Endodermal cell (in vitro differentiated cells): ENCODE measurements at regions not wholly inside any gene's neighbourhood (a gene's known extent, or its start where the extent isn't known, plus 50 kb on each side); places are given as distances from the start of the nearest gene placed in this dataset.

ENCODE experiments used
- DNase-seq: peaks from one replicate; pipeline ENCODE4 v3.0.0-alpha.2; 2017
- H3K27ac ChIP-seq: 2 replicates; pipeline ENCODE4 v1.5.1; 2013; ENCODE audit warnings: mild to moderate bottlenecking, low read depth, low read length, moderate library complexity
- H3K27me3 ChIP-seq: 2 replicates; pipeline ENCODE4 v1.6.1; 2013; ENCODE audit warnings: mild to moderate bottlenecking, low read length, moderate library complexity; ENCODE audit not compliant: insufficient read depth, control insufficient read depth, poor library complexity, severe bottlenecking
- H3K36me3 ChIP-seq: 2 replicates; pipeline ENCODE4 v1.7.0; 2013; ENCODE audit warnings: mild to moderate bottlenecking, low read length, moderate library complexity; ENCODE audit not compliant: control insufficient read depth, insufficient read depth
- H3K4me1 ChIP-seq: one replicate; pipeline ENCODE4 v1.7.0; 2013; ENCODE audit warnings: low read length; ENCODE audit not compliant: control insufficient read depth, insufficient read depth
- H3K4me3 ChIP-seq: 2 replicates; pipeline ENCODE4 v1.5.1; 2013; ENCODE audit warnings: mild to moderate bottlenecking, low read length, moderate library complexity
- H3K9ac ChIP-seq: 2 replicates; pipeline ENCODE4 v1.6.1; 2013; ENCODE audit warnings: mild to moderate bottlenecking, low read length, moderate library complexity; ENCODE audit not compliant: poor library complexity, severe bottlenecking; ENCODE audit errors: extremely low read depth
- H3K9me3 ChIP-seq: 2 replicates; pipeline ENCODE4 v1.6.1; 2013; ENCODE audit warnings: mild to moderate bottlenecking, low read length, moderate library complexity; ENCODE audit not compliant: control insufficient read depth
- H3K27ac Mint-ChIP-seq: 2 replicates; pipeline ENCODE4 v1.8.0; 2020; ENCODE audit warnings: mixed read lengths
- H3K27me3 Mint-ChIP-seq: 2 replicates; pipeline ENCODE4 v1.8.0; 2021; ENCODE audit warnings: mild to moderate bottlenecking, mixed read lengths; ENCODE audit not compliant: insufficient read depth
- H3K36me3 Mint-ChIP-seq: 2 replicates; pipeline ENCODE4 v1.8.0; 2020; ENCODE audit warnings: low read depth, mixed read lengths
- H3K4me1 Mint-ChIP-seq: 2 replicates; pipeline ENCODE4 v1.8.0; 2020; ENCODE audit warnings: mixed read lengths
- H3K4me3 Mint-ChIP-seq: 2 replicates; pipeline ENCODE4 v1.8.0; 2020; ENCODE audit warnings: mild to moderate bottlenecking, moderate library complexity, mixed read lengths
- H3K9me3 Mint-ChIP-seq: 2 replicates; pipeline ENCODE4 v1.8.0; 2020; ENCODE audit warnings: mild to moderate bottlenecking, mixed read lengths
- WGBS, 2 experiments: methylation state at CpG; one replicate each; pipeline versions ENCODE4 v1.1.5 to v1.1.7; 2013; ENCODE audit warnings: missing lambda C conversion rate in 2 of 2, mixed read lengths in 1 of 2; ENCODE audit not compliant: insufficient coverage in 1 of 2, insufficient read length in 1 of 2; 5-methylcytosine and 5-hydroxymethylcytosine counted together
- TF ChIP-seq, protein P1 (sequence below): fragments of 200-600 bp; sonication (generic); conservative IDR thresholded peaks from 2 replicates; pipeline ENCODE4 v1.5.0; 2021; ENCODE audit warnings: antibody characterized with exemption, mild to moderate bottlenecking

GRCh38 chr3:124467980-124468902 lies 262.0 kb upstream of the UMPS start:
- H3K9ac ChIP-seq: no peak overlapping the region
- 51 to 94% methylated on average over 3 to 9 of the region's 10 CpGs for WGBS, 2 experiments

DNA sequence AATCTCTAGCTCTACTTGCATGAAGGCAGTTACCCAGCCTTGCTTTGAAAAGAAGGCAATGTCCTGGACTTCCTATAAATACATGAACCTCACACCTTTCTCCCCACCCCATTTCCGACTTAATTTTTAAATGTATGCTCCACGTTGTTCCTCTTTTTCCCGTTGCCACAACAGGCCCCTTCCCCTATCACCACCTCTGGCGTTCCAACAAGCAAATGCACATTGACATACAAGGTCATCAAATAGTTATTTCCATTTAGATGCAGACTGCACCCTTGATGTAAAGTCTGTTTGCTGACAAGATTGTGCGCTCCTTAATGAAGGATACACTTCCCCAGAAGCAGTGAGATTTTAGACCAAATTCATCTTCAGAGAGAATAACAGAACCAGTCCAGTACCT lies 260.7 kb upstream of the UMPS start:
- H3K36me3 Mint-ChIP-seq: no peaks in the 10 kb centered on the region

More at GRCh38 chr3:124467980-124468902, 262.0 kb upstream of the UMPS start:
- Mint-ChIP-seq H3K27me3 (no peaks in the 10 kb centered on the region), H3K4me3 (no peak overlapping the region), H3K9me3 (no peaks in the 10 kb centered on the region), H3K27ac (no peak overlapping the region), H3K4me1 (peaks cover 2% of the 10 kb centered on the region), H3K36me3 (no peaks in the 10 kb centered on the region)
- Histone ChIP-seq H3K36me3 (no peaks in the 10 kb centered on the region), H3K27ac (no peak overlapping the region), H3K4me1 (no peaks in the 10 kb centered on the region), H3K27me3 (no peaks in the 10 kb centered on the region), H3K9me3 (no peaks in the 10 kb centered on the region), H3K4me3 (no peak overlapping the region)
- TF ChIP-seq, protein P1, sequence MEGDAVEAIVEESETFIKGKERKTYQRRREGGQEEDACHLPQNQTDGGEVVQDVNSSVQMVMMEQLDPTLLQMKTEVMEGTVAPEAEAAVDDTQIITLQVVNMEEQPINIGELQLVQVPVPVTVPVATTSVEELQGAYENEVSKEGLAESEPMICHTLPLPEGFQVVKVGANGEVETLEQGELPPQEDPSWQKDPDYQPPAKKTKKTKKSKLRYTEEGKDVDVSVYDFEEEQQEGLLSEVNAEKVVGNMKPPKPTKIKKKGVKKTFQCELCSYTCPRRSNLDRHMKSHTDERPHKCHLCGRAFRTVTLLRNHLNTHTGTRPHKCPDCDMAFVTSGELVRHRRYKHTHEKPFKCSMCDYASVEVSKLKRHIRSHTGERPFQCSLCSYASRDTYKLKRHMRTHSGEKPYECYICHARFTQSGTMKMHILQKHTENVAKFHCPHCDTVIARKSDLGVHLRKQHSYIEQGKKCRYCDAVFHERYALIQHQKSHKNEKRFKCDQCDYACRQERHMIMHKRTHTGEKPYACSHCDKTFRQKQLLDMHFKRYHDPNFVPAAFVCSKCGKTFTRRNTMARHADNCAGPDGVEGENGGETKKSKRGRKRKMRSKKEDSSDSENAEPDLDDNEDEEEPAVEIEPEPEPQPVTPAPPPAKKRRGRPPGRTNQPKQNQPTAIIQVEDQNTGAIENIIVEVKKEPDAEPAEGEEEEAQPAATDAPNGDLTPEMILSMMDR: peak; percentile 99
- DNase-seq: peak; percentile 90

DNA sequence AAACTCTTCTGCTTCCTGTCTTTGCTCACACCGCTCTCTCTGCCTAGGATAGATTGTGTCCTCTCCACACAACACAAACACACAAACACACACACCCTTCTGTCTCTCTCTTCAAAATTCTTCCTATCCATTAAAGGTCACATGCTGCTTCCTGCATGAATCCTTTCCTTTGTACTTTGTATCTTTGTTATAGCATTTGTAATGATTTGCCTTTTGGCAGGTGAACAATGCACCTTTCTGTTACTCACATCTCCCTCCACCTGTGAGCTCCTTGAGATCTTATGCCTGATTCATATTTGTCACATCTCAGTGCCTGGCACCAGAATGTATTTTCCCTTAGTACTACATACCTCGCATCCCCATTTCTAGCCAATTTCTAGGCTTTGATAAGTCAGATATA lies 251.4 kb upstream of the UMPS start:
- DNase-seq: no peak
- TF ChIP-seq, protein P1: no peak
- 85 to 88% methylated on average over 2 of the region's 2 CpGs for WGBS, 2 experiments
- Histone ChIP-seq H3K27ac (no peak overlapping the region), H3K36me3 (no peaks in the 10 kb centered on the region), H3K9ac (no peak overlapping the region), H3K4me3 (no peak overlapping the region), H3K27me3 (no peaks in the 10 kb centered on the region), H3K9me3 (no peaks in the 10 kb centered on the region), H3K4me1 (no peaks in the 10 kb centered on the region)
- no peak overlapping the region for H3K27ac Mint-ChIP-seq
- H3K36me3 Mint-ChIP-seq: no peaks in the 10 kb centered on the region
- no peaks in the 10 kb centered on the region for H3K9me3 Mint-ChIP-seq
- H3K27me3 Mint-ChIP-seq: peaks cover 4% of the 10 kb centered on the region
- H3K4me3 Mint-ChIP-seq: no peak overlapping the region
- peaks cover 7% of the 10 kb centered on the region for H3K4me1 Mint-ChIP-seq

More for the DNA sequence above, 260.7 kb upstream of the UMPS start:
- H3K27ac ChIP-seq: no peak overlapping the region
- no peaks in the 10 kb centered on the region for H3K9me3 Mint-ChIP-seq
- no peak overlapping the region for H3K4me3 ChIP-seq
- H3K4me3 Mint-ChIP-seq: no peak overlapping the region
- no peaks in the 10 kb centered on the region for H3K4me1 ChIP-seq
- TF ChIP-seq, protein P1: no peak
- peaks cover 2% of the 10 kb centered on the region for H3K4me1 Mint-ChIP-seq
- no peak overlapping the region for H3K27ac Mint-ChIP-seq
- H3K27me3 Mint-ChIP-seq: no peaks in the 10 kb centered on the region
- no peak overlapping the region for H3K9ac ChIP-seq
- DNase-seq: no peak
- no peaks in the 10 kb centered on the region for H3K36me3 ChIP-seq
- WGBS, 2 experiments: 90 to 95% methylated on average over 3 to 5 of the region's 5 CpGs
- no peaks in the 10 kb centered on the region for H3K9me3 ChIP-seq
- H3K27me3 ChIP-seq: no peaks in the 10 kb centered on the region
